ENCODE measurements at regions not wholly inside any gene's neighbourhood (a gene's known extent, or its start where the extent isn't known, plus 50 kb on each side); places are given as distances from the start of the nearest gene placed in this dataset.

- H2AFZ ChIP-seq (ENCODE audit: low read depth, low read length, poor library complexity, severe bottlenecking), result no peak overlapping the region
- POLR2A ChIA-PET, result no interaction called here
- H3K9me3 ChIP-seq (ENCODE audit: control insufficient read depth in 1 of 2, insufficient read depth in 1 of 2, low read depth in 1 of 2, low read length in 2 of 2), result no peaks in the 10 kb centered on the region; a peak in 1 of 4 replicates
- ATAC-seq, result no peak
- CTCF ChIA-PET, result no interaction called here
- no peaks in the 10 kb centered on the region for H3K4me1 ChIP-seq (ENCODE audit: control insufficient read depth in 1 of 2, insufficient read depth in 2 of 2, low read length in 2 of 2)
- no peaks in the 10 kb centered on the region for H3K79me2 ChIP-seq (ENCODE audit: insufficient read depth, low read length)
- H3K9me2 ChIP-seq (ENCODE audit: insufficient read depth), result no peaks in the 10 kb centered on the region
- H3K27me3 ChIP-seq (ENCODE audit: insufficient read depth, low read length), result no peaks in the 10 kb centered on the region
- no peak overlapping the region for H3K27ac ChIP-seq (ENCODE audit: low read depth, low read length)
- no peaks in the 10 kb centered on the region for H3K36me3 ChIP-seq (ENCODE audit: control insufficient read depth in 1 of 2, insufficient read depth in 2 of 2, low read length in 2 of 2)
- H3K9ac ChIP-seq (ENCODE audit: low read length), result no peak overlapping the region
- H4K20me1 ChIP-seq (ENCODE audit: insufficient read depth), result no peaks in the 10 kb centered on the region
- intact Hi-C loops (cut with micrococcal nuclease), result no loop called here
- H3K4me2 ChIP-seq (ENCODE audit: low read length), result no peak overlapping the region
- RAD21 ChIA-PET (ENCODE audit: low non-redundant PET in 1 of 2, low total read pairs in 2 of 2, uncharacterized antibody in 2 of 2, unreplicated experiment in 2 of 2), result no interaction called here
- TF ChIP-seq MAX (IDR thresholded peaks at IDR 0.05), result no peak
- TF ChIP-seq TCF7L2 (IDR thresholded peaks at IDR 0.05; ENCODE audit: borderline replicate concordance, extremely low read depth, insufficient read depth, insufficient read length), result no peak
- TF ChIP-seq EZH2phosphoT487 (IDR thresholded peaks at IDR 0.05; ENCODE audit: borderline replicate concordance), result no peak
- no peak for TF ChIP-seq YY1 (IDR thresholded peaks at IDR 0.05; ENCODE audit: extremely low read depth, insufficient replicate concordance, low read depth, low read length)
- TF ChIP-seq POLR2AphosphoS5 (IDR thresholded peaks at IDR 0.05; ENCODE audit: low read depth, low read length), result no peak
- no peak for TF ChIP-seq SP1 (IDR thresholded peaks at IDR 0.05; ENCODE audit: low read depth)
- TF ChIP-seq POLR2A (IDR thresholded peaks at IDR 0.05; ENCODE audit: borderline replicate concordance, extremely low read depth, insufficient read depth, insufficient read length), result no peak
- no TSS peak for BruUV-seq (replicated peaks)
- DNase-seq (ENCODE audit: low read depth, low spot score), result no peak
- no peak overlapping the region for H3K4me3 ChIP-seq (replicated peaks in 1 of 2; ENCODE audit: low read depth in 1 of 2, low read length in 2 of 2)
Observed at GRCh38 chr13:110782185-110782584, 68.7 kb downstream of the ING1 start.

GRCh38 chr13:110784704-110785103, 71.2 kb downstream of the ING1 start:
- Histone ChIP-seq H3K27me3 (ENCODE audit: insufficient read depth, low read length) (no peaks in the 10 kb centered on the region), H3K4me2 (ENCODE audit: low read length) (no peak overlapping the region), H4K20me1 (ENCODE audit: insufficient read depth) (no peaks in the 10 kb centered on the region), H3K9me2 (ENCODE audit: insufficient read depth) (no peaks in the 10 kb centered on the region), H2AFZ (ENCODE audit: low read depth, low read length, poor library complexity, severe bottlenecking) (no peak overlapping the region), H3K36me3 (ENCODE audit: control insufficient read depth in 1 of 2, insufficient read depth in 2 of 2, low read length in 2 of 2) (no peaks in the 10 kb centered on the region), H3K27ac (ENCODE audit: low read depth, low read length) (no peak overlapping the region), H3K9me3 (ENCODE audit: control insufficient read depth in 1 of 2, insufficient read depth in 1 of 2, low read depth in 1 of 2, low read length in 2 of 2) (no peaks in the 10 kb centered on the region; a peak in 1 of 4 replicates), H3K4me3 (replicated peaks in 1 of 2; ENCODE audit: low read depth in 1 of 2, low read length in 2 of 2) (no peak overlapping the region), H3K9ac (ENCODE audit: low read length) (no peak overlapping the region), H3K4me1 (ENCODE audit: control insufficient read depth in 1 of 2, insufficient read depth in 2 of 2, low read length in 2 of 2) (no peaks in the 10 kb centered on the region), H3K79me2 (ENCODE audit: insufficient read depth, low read length) (no peaks in the 10 kb centered on the region)
- ChIA-PET POLR2A (no interaction called here), CTCF (no interaction called here), RAD21 (ENCODE audit: low non-redundant PET in 1 of 2, low total read pairs in 2 of 2, uncharacterized antibody in 2 of 2, unreplicated experiment in 2 of 2) (no interaction called here)
- no TSS peak for BruUV-seq (replicated peaks)
- DNase-seq (ENCODE audit: low read depth, low spot score) (no peak), ATAC-seq (no peak)
- intact Hi-C loops (cut with micrococcal nuclease), result no loop called here
- TF ChIP-seq ZBTB33 (IDR thresholded peaks at IDR 0.05; ENCODE audit: extremely low read depth, insufficient replicate concordance, low read length) (no peak), YY1 (IDR thresholded peaks at IDR 0.05; ENCODE audit: extremely low read depth, insufficient replicate concordance, low read depth, low read length) (no peak), RAD21 (IDR thresholded peaks at IDR 0.05; ENCODE audit: low read depth) (no peak), SIN3A (IDR thresholded peaks at IDR 0.05; ENCODE audit: low read depth) (no peak), CTCF (IDR thresholded peaks at IDR 0.05 in 2 of 3, conservative IDR thresholded peaks at IDR 0.05 in 1 of 3; ENCODE audit: borderline replicate concordance in 1 of 3, insufficient read depth in 1 of 3, low read depth in 2 of 3, low read length in 2 of 3) (no peak), JUND (IDR thresholded peaks at IDR 0.05) (no peak), EGR1 (IDR thresholded peaks at IDR 0.05; ENCODE audit: low read depth) (no peak)
